ENCODE measurements at regions not wholly inside any gene's neighbourhood (a gene's known extent, or its start where the extent isn't known, plus 50 kb on each side); places are given as distances from the start of the nearest gene placed in this dataset.

DNA sequence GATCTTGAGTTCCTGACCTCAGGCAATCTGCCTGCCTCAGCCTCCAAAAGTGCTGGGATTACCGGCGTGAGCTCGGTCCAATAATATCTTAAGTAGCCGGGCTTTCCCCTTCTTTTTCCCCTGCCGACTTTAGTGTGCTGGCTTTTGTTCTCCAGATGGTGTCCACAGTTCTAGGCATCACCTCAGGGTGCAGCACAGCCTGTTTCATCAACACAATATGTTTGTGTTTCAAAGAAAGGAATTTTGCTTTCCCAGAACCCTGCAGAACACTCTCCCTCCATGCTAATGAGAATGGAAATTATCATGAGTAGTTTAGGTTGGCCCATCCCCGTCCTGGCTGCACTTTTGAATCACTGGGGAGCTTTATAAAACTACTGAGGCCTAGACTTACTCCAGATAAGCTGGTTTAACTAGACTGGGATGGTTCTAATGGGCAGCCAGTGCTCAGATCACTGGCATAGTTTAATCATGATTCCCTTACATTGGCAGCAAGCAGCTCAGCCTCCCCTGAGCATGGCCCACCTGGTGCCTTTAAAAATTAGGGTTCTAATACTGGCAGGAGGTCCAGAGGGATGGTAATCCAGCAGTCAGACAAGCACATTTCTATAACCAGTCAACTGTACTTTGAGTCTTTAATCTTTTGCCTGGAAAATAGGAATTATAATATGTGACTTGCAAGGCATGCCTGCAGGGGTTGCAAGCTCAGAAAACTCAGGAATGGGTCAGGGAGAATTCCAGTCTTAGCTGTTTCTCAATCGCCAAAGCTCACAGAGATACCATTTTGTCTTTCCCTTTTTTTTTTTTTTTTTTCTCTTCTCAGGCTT lies 127.6 kb upstream of the RASGRP1 start:
- Histone ChIP-seq H2AFZ (ENCODE audit: low read depth, low read length) (no peak overlapping the region), H3K79me2 (ENCODE audit: insufficient read depth, low read length) (no peaks in the 10 kb centered on the region), H4K20me1 (ENCODE audit: insufficient read depth, low read length) (no peaks in the 10 kb centered on the region), H3K4me3 (ENCODE audit: insufficient read depth, low read depth, low read length) (no peak overlapping the region), H3K4me2 (ENCODE audit: low read length) (no peak overlapping the region), H3K4me1 (ENCODE audit: insufficient read depth, low read length) (peaks cover 12% of the 10 kb centered on the region), H3K27ac (ENCODE audit: low read depth, low read length) (no peak overlapping the region), H3K27me3 (ENCODE audit: insufficient read depth, low read length) (no peaks in the 10 kb centered on the region), H3K9me3 (ENCODE audit: insufficient read depth, low read depth, low read length) (no peaks in the 10 kb centered on the region), H3K9ac (ENCODE audit: low read length) (no peak overlapping the region), H3K36me3 (ENCODE audit: insufficient read depth, low read length) (no peaks in the 10 kb centered on the region)
- FAIRE-seq (no peak), DNase-seq (ENCODE audit: low read depth) (no peak)
- Mint-ChIP-seq H3K27me3 (ENCODE audit: low read depth, unreplicated experiment) (peaks cover 7% of the 10 kb centered on the region), H3K36me3 (ENCODE audit: low read depth, unreplicated experiment) (no peaks in the 10 kb centered on the region), H3K9me3 (ENCODE audit: unreplicated experiment) (no peaks in the 10 kb centered on the region), H3K4me3 (ENCODE audit: unreplicated experiment) (no peak overlapping the region), H3K27ac (ENCODE audit: unreplicated experiment) (no peak overlapping the region), H3K4me1 (ENCODE audit: low read depth, unreplicated experiment) (peaks cover 5% of the 10 kb centered on the region)
- TF ChIP-seq, protein P1, sequence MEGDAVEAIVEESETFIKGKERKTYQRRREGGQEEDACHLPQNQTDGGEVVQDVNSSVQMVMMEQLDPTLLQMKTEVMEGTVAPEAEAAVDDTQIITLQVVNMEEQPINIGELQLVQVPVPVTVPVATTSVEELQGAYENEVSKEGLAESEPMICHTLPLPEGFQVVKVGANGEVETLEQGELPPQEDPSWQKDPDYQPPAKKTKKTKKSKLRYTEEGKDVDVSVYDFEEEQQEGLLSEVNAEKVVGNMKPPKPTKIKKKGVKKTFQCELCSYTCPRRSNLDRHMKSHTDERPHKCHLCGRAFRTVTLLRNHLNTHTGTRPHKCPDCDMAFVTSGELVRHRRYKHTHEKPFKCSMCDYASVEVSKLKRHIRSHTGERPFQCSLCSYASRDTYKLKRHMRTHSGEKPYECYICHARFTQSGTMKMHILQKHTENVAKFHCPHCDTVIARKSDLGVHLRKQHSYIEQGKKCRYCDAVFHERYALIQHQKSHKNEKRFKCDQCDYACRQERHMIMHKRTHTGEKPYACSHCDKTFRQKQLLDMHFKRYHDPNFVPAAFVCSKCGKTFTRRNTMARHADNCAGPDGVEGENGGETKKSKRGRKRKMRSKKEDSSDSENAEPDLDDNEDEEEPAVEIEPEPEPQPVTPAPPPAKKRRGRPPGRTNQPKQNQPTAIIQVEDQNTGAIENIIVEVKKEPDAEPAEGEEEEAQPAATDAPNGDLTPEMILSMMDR (IDR thresholded peaks at IDR 0.05; ENCODE audit: insufficient read depth, low read depth, low read length) = no peak
- TF ChIP-seq EZH2 (IDR thresholded peaks at IDR 0.05; ENCODE audit: insufficient read depth, low read length) = no peak

DNA sequence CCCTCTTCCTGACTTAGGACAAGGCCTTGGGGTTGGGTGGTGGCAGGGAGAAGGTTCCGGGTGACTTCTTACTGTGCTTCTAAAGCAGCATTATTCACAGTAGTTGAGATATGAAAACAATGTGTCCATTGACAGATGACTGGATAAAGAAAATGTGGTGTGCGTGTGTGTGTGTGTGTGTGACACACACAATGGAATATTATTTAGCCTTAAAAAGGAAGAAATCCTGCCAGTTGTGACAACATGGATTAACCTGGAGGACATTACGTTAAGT lies 128.1 kb upstream of the RASGRP1 start:
- H3K36me3 ChIP-seq (ENCODE audit: insufficient read depth, low read length) = no peaks in the 10 kb centered on the region
- no peaks in the 10 kb centered on the region for H3K9me3 ChIP-seq (ENCODE audit: insufficient read depth, low read depth, low read length)
- H3K27me3 Mint-ChIP-seq (ENCODE audit: low read depth, unreplicated experiment) = peaks cover 7% of the 10 kb centered on the region
- no peak for FAIRE-seq
- no peaks in the 10 kb centered on the region for H3K9me3 Mint-ChIP-seq (ENCODE audit: unreplicated experiment)
- no peaks in the 10 kb centered on the region for H4K20me1 ChIP-seq (ENCODE audit: insufficient read depth, low read length)
- H3K4me1 Mint-ChIP-seq (ENCODE audit: low read depth, unreplicated experiment) = peaks cover 5% of the 10 kb centered on the region
- H3K4me3 ChIP-seq (ENCODE audit: insufficient read depth, low read depth, low read length) = no peak overlapping the region
- H2AFZ ChIP-seq (ENCODE audit: low read depth, low read length) = no peak overlapping the region
- no peak overlapping the region for H3K27ac Mint-ChIP-seq (ENCODE audit: unreplicated experiment)
- no peak overlapping the region for H3K4me3 Mint-ChIP-seq (ENCODE audit: unreplicated experiment)
- DNase-seq (ENCODE audit: low read depth) = no peak
- H3K4me1 ChIP-seq (ENCODE audit: insufficient read depth, low read length) = peaks cover 12% of the 10 kb centered on the region
- no peak overlapping the region for H3K9ac ChIP-seq (ENCODE audit: low read length)
- no peaks in the 10 kb centered on the region for H3K79me2 ChIP-seq (ENCODE audit: insufficient read depth, low read length)
- TF ChIP-seq, protein P1 (IDR thresholded peaks at IDR 0.05; ENCODE audit: insufficient read depth, low read depth, low read length) = no peak
- TF ChIP-seq EZH2 (IDR thresholded peaks at IDR 0.05; ENCODE audit: insufficient read depth, low read length) = no peak
- no peak overlapping the region for H3K4me2 ChIP-seq (ENCODE audit: low read length)
- H3K27ac ChIP-seq (ENCODE audit: low read depth, low read length) = no peak overlapping the region
- H3K36me3 Mint-ChIP-seq (ENCODE audit: low read depth, unreplicated experiment) = no peaks in the 10 kb centered on the region
- no peaks in the 10 kb centered on the region for H3K27me3 ChIP-seq (ENCODE audit: insufficient read depth, low read length)
